IPS DF 4.7 (cell line): ENCODE measurements at regions not wholly inside any gene's neighbourhood (a gene's known extent, or its start where the extent isn't known, plus 50 kb on each side); places are given as distances from the start of the nearest gene placed in this dataset.

ENCODE experiments used
- DNase-seq: peaks from one replicate; pipeline ENCODE4 v3.0.0-alpha.2; 2013; ENCODE audit warnings: low spot score; ENCODE audit errors: extremely low read depth

GRCh38 chr1:82837766-82838465 is 1037.2 kb downstream of the ADGRL2 start:
- DNase-seq = no peak

GRCh38 chr1:82836973-82837680 is 1036.4 kb downstream of the ADGRL2 start:
- DNase-seq = no peak

DNA sequence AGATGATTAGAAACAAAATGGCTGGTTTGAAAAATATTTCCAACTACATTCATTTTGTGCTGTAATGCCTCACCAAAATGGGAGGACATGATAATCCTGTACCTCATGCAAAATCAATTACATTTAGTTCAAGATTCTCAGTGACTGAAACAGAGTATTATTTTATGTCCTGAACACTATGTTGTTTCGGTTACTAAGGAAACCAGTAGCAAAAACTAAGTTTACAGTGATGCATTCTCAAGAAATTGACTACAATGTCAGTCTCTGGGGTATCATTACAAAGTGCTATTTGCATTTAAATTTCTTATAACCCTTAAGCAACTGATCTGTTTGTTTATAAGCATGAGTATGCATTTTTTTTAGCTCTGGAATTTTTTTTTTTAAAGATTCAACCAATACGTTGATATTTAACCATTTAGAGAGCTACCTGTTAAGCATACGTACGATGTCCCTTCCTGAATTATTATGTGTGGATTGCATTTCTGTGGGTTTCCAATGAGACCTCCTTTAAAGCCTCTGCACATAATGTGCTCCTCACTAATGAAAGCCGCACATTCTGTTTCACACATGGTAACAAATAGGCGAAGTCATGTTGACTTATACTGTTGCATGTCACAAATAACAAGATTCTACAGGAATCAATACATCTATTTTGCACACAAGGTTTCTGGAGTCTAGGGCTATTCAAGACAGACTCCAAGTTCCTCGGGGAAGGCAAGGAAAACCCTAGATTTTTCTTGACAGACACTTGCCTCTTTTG is 1035.7 kb downstream of the ADGRL2 start:
- no peak for DNase-seq

- DNase-seq = no peak
These were observed 1030.1 kb downstream of the ADGRL2 start for GRCh38 chr1:82830690-82831380.

DNA sequence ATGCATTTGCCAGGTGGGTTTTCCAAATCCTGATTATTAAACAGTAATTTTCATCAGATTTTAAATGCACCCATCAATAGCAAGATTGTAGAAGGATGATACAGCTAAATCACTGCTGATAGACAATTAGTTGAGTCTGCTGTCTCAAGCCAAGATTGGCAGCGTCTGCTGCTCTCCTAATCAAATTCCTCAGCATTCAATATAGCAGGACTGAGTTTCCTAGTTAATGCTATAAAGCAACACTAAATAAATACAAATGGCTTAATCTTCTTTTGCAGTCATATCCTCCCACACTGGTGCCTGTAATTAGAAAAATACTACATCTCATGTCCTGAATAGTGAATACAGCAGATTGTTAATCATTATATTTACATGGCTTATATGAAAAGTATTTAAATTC is 1028.8 kb downstream of the ADGRL2 start:
- DNase-seq = no peak

GRCh38 chr1:82823876-82824275 is 1023.1 kb downstream of the ADGRL2 start:
- no peak for DNase-seq

DNA sequence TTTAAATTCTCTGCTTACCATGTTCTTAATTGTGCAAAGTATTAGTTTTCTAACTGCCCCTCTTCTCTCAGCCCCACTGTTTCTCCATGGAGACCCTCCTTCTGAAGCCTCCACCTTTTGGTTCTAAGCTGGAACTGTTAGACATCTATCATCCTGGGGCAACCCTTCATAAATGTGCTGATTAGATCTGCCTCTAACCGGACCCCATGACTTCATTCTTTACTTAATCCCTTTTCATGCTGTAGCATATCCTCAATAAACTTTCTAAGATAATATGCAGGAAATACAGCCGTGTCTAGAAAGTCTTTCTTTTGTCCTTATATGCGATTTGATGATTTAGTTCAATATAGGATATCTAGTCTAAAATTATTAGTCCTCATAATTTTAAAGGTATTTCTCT is 1020.1 kb downstream of the ADGRL2 start:
- no peak for DNase-seq

GRCh38 chr1:82819234-82819633 is 1018.5 kb downstream of the ADGRL2 start:
- no peak for DNase-seq

- no peak for DNase-seq
These were observed 1017.9 kb downstream of the ADGRL2 start for GRCh38 chr1:82818586-82818985.

- no peak for DNase-seq
These were observed 1012.7 kb downstream of the ADGRL2 start for GRCh38 chr1:82813386-82813785.

DNA sequence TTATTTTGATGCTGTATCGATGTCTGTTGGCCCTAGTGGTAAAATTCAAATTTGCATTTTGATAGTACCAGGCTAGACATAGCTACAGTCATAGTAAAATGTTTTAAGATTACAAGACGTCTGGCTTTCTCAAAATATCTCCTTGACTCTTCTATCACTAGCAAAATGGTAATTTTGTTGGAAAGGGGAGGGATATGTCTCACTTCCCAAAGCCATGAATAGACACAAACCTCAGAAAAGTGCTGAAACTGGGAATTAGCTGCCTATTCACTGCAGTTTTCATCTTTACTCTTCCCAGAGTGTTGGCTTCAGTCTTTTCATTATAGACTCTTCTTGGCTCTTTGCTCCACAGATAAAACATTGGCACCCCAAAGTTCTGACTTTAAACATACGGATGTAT is 1009.9 kb downstream of the ADGRL2 start:
- DNase-seq = no peak

DNA sequence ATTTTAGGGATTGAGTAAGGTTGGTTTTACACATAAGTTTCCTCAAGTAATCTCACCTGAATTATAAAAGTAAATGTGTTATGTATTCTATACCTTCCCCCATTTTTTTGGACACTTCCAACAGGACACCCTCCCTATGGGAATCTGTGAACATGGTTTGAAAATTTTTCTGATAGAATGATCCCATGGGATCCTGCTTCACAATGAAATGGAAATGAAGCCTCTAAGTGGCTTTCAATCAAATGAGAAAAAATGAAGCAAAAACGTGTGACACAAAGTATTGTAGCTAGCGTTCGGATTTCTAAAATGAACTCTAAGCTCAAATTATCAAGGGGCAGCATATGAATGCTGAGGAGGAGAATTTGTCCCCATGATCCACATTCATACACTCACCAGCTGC is 1006.8 kb downstream of the ADGRL2 start:
- DNase-seq = no peak

GRCh38 chr1:82806133-82806532 is 1005.4 kb downstream of the ADGRL2 start:
- no peak for DNase-seq

DNA sequence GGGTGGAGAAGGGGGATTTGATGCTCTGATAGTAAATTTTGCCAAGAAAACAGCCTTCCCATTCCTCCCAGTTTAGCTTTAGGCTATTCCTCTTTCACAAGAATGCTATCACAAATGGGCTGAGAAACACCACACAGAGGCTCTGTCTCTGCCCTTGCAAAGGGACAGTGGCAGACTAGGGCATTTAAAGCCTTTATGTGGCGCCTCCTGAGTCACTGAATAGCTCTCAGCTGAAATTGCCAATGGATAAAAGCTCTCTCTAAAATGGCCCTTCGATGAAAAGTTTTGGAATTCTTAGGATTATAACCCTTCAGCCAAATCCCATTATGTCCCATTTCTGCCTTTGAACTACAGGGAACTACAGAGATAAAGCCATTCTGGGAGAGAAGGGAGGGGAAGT is 1000.4 kb downstream of the ADGRL2 start:
- no peak for DNase-seq

GRCh38 chr1:82800721-82801120 is 1000.0 kb downstream of the ADGRL2 start:
- DNase-seq = no peak

DNA sequence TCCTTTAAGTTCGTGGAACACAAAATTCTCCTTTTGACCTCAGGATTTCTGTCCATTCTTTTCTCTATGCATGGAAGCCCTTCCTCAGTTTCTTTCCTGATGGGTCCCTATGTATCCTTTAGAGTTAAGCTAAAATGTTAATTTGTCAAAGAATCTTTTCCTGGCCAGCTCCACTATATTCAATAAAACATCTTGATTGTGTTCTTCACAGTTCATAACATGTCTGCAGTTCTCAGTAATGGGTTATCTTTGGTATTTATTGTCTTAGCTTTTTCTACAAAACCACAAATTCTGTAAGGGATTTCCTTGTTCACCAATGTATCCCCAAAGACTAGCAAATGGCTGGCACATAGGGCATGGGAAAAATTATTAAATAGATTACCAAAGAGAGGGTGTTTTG is 998.5 kb downstream of the ADGRL2 start:
- DNase-seq = no peak

DNA sequence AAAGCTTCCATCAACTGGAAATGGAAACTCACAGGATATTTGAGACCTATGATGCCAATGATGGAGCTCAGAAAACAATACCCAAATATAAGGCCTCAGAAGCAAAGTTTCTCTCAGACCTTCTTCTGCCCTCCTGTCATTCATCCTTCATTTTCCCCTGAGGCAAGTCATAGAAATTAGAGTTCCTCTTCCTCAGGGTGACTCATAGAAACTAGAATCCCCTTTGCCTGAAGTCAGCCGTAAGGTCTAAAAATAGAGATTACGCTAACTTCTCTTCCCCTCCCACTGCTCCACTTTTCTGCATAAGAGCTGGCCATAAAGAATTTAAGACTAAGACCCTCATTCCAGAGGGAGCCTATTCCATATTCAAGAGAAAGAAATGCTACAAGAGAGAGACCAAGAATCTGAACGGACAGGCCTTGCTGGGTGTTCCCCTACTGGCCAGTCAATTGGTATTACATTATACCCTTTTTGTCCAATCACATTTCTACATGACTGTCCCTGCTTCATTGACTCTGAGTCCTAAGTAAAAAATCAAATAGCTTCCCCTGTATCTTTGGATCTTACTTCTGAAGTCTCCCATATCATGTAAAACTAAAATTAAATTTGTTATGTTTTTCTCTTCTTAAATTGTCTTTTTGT is 994.9 kb downstream of the ADGRL2 start:
- DNase-seq = no peak

DNA sequence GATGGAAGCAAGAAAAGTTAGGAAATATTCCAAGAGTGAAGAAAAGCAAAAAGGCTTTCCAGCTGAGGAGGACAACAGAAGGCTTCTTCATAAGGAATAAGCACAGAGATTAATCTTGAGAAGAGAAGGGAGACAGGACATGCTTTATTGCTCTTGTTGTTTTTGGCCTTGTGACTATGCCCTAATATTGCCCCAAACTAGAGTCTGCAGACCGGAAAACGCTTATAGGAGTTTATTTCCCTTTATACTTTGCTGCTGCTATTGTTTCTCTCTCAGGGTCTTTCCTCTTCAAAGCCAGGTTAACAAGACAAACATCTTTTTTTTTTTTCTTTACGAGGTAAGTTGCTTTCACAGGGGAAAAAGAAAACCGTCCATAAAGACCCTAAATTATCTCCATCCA is 991.4 kb downstream of the ADGRL2 start:
- DNase-seq = no peak

DNA sequence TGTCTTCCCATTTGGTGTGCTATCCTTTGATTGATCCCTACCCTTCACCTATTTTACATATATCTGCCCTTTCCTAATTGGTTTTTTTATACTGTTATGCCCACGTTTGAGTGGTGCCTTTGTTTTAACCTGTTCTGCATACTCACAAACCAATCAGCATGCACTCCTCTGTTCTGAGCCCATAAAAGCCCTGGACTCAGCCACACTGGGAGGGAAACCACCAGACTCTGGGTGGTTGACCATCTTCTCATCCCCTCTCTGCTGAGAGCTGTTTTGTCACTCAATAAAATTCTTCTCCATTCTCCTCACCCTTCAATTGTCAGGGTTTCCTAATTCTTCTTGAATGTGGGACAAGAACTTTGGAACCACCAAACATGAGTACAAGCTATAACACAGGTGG is 989.8 kb downstream of the ADGRL2 start:
- no peak for DNase-seq

DNA sequence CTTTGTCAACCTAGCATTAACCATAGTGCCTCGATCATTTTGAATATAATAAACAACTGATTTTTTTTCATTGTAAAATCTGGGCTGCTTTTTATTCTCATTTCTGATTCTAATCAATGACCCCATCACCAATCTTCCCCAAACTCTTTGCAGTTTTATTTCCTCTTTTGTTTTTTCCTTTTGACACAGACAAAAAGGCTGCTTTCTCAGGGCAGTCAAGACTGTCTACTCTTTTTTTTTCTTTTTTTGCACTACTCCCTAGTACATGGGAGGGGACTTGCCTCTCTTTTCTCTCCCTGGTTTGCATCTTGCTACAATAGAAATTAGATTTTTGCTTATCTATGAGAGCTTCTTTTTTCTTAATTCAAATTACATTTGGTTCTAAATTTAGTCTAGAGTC is 987.9 kb downstream of the ADGRL2 start:
- no peak for DNase-seq

- DNase-seq = no peak
These were observed 987.3 kb downstream of the ADGRL2 start for GRCh38 chr1:82788038-82788437.
